H1 (cell line): ENCODE measurements at regions not wholly inside any gene's neighbourhood (a gene's known extent, or its start where the extent isn't known, plus 50 kb on each side); places are given as distances from the start of the nearest gene placed in this dataset.

Experiments
- ASH2L ChIP-seq: fragments of 200-600, 300-600 bp; sonication (generic); IDR thresholded peaks from one replicate; pipeline ENCODE4 v1.7.1; 2017; ENCODE audit warnings: low read length
- CHD1 ChIP-seq: IDR thresholded peaks from 2 replicates; pipeline ENCODE4 v1.6.1; 2012; ENCODE audit warnings: low read depth, low read length, improper control_type of control experiment
- CHD2 ChIP-seq: IDR thresholded peaks from 2 replicates; pipeline ENCODE4 v1.6.1; 2012; ENCODE audit warnings: low read length, improper control_type of control experiment
- JUN ChIP-seq: IDR thresholded peaks from 2 replicates; pipeline ENCODE4 v1.6.1; 2011; ENCODE audit warnings: low read depth, mild to moderate bottlenecking, improper control_type of control experiment, low read length
- KDM4A ChIP-seq: IDR thresholded peaks from one replicate; pipeline ENCODE4 v1.7.1; 2012; ENCODE audit warnings: low read depth, mild to moderate bottlenecking, moderate library complexity, low read length, inconsistent platforms; ENCODE audit not compliant: severe bottlenecking
- NANOG ChIP-seq: IDR thresholded peaks from 2 replicates; pipeline ENCODE4 v1.6.1; 2011; ENCODE audit warnings: low read length, low read depth, mild to moderate bottlenecking, inconsistent platforms; ENCODE audit not compliant: insufficient read depth, poor library complexity, severe bottlenecking
- PHF8 ChIP-seq: fragments of 200-600 bp; sonication (generic); conservative IDR thresholded peaks from 2 replicates; pipeline ENCODE4 v1.7.1; 2012; ENCODE audit warnings: low read depth, mild to moderate bottlenecking, inconsistent platforms, low read length, moderate library complexity
- RXRA ChIP-seq: IDR thresholded peaks from 2 replicates; pipeline ENCODE4 v1.6.1; 2011; ENCODE audit warnings: low read depth, mild to moderate bottlenecking, low read length, moderate library complexity; ENCODE audit not compliant: insufficient read depth
- TAF7 ChIP-seq: optimal IDR thresholded peaks from 2 replicates; pipeline ENCODE3; 2011; ENCODE audit warnings: low read depth, mild to moderate bottlenecking, inconsistent platforms, low read length, moderate library complexity, borderline replicate concordance
- TBP ChIP-seq: IDR thresholded peaks from 2 replicates; pipeline ENCODE4 v1.6.1; 2011; ENCODE audit warnings: low read depth, low read length, improper control_type of control experiment
- TF ChIP-seq, protein P1 (sequence below): fragments of 300-600 bp; sonication (generic); IDR thresholded peaks from 2 replicates; pipeline ENCODE4 v1.7.1; 2012; ENCODE audit warnings: low read length, moderate library complexity, mild to moderate bottlenecking, inconsistent platforms; ENCODE audit not compliant: insufficient replicate concordance

DNA sequence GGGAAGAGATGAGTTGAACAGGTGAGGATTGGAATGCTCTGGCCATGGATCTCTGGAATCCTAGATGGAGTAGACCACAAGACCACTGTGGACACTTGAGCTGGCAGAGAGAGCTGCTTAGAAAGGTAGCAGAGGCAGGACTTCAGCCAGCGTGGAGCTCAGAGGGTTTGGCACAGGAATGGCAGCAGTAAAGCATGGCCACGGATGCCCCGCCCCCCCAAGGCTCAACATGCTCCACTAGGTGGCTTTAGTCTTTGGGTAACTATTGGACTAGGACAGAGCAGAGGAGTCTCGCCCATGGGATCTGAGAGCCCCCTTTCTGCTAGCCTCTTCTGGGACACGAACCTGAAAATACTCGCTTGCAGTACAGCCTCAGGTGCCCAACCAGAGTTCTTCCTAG, 150.1 kb upstream of the NEIL3 start (continued):
- TF ChIP-seq, protein P1, sequence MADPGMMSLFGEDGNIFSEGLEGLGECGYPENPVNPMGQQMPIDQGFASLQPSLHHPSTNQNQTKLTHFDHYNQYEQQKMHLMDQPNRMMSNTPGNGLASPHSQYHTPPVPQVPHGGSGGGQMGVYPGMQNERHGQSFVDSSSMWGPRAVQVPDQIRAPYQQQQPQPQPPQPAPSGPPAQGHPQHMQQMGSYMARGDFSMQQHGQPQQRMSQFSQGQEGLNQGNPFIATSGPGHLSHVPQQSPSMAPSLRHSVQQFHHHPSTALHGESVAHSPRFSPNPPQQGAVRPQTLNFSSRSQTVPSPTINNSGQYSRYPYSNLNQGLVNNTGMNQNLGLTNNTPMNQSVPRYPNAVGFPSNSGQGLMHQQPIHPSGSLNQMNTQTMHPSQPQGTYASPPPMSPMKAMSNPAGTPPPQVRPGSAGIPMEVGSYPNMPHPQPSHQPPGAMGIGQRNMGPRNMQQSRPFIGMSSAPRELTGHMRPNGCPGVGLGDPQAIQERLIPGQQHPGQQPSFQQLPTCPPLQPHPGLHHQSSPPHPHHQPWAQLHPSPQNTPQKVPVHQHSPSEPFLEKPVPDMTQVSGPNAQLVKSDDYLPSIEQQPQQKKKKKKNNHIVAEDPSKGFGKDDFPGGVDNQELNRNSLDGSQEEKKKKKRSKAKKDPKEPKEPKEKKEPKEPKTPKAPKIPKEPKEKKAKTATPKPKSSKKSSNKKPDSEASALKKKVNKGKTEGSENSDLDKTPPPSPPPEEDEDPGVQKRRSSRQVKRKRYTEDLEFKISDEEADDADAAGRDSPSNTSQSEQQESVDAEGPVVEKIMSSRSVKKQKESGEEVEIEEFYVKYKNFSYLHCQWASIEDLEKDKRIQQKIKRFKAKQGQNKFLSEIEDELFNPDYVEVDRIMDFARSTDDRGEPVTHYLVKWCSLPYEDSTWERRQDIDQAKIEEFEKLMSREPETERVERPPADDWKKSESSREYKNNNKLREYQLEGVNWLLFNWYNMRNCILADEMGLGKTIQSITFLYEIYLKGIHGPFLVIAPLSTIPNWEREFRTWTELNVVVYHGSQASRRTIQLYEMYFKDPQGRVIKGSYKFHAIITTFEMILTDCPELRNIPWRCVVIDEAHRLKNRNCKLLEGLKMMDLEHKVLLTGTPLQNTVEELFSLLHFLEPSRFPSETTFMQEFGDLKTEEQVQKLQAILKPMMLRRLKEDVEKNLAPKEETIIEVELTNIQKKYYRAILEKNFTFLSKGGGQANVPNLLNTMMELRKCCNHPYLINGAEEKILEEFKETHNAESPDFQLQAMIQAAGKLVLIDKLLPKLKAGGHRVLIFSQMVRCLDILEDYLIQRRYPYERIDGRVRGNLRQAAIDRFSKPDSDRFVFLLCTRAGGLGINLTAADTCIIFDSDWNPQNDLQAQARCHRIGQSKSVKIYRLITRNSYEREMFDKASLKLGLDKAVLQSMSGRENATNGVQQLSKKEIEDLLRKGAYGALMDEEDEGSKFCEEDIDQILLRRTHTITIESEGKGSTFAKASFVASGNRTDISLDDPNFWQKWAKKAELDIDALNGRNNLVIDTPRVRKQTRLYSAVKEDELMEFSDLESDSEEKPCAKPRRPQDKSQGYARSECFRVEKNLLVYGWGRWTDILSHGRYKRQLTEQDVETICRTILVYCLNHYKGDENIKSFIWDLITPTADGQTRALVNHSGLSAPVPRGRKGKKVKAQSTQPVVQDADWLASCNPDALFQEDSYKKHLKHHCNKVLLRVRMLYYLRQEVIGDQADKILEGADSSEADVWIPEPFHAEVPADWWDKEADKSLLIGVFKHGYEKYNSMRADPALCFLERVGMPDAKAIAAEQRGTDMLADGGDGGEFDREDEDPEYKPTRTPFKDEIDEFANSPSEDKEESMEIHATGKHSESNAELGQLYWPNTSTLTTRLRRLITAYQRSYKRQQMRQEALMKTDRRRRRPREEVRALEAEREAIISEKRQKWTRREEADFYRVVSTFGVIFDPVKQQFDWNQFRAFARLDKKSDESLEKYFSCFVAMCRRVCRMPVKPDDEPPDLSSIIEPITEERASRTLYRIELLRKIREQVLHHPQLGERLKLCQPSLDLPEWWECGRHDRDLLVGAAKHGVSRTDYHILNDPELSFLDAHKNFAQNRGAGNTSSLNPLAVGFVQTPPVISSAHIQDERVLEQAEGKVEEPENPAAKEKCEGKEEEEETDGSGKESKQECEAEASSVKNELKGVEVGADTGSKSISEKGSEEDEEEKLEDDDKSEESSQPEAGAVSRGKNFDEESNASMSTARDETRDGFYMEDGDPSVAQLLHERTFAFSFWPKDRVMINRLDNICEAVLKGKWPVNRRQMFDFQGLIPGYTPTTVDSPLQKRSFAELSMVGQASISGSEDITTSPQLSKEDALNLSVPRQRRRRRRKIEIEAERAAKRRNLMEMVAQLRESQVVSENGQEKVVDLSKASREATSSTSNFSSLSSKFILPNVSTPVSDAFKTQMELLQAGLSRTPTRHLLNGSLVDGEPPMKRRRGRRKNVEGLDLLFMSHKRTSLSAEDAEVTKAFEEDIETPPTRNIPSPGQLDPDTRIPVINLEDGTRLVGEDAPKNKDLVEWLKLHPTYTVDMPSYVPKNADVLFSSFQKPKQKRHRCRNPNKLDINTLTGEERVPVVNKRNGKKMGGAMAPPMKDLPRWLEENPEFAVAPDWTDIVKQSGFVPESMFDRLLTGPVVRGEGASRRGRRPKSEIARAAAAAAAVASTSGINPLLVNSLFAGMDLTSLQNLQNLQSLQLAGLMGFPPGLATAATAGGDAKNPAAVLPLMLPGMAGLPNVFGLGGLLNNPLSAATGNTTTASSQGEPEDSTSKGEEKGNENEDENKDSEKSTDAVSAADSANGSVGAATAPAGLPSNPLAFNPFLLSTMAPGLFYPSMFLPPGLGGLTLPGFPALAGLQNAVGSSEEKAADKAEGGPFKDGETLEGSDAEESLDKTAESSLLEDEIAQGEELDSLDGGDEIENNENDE: no peak
- TF ChIP-seq TBP (no peak), TAF7 (no peak), NANOG (no peak), CHD2 (no peak), RXRA (no peak), PHF8 (no peak), KDM4A (no peak), JUN (no peak), ASH2L (no peak), CHD1 (no peak)
